ENCODE measurements at regions not wholly inside any gene's neighbourhood (a gene's known extent, or its start where the extent isn't known, plus 50 kb on each side); places are given as distances from the start of the nearest gene placed in this dataset.
"Not testable (repeated sequence)": the region's sequence is repeated elsewhere in the genome, so short reads cannot be mapped to it uniquely, and the experiment has no call there.

- no peaks in the 10 kb centered on the region for H3K36me3 ChIP-seq
- H3K27ac ChIP-seq = no peak overlapping the region
- TF ChIP-seq POLR2AphosphoS5 (IDR thresholded peaks at IDR 0.05) (no peak), POLR2A (IDR thresholded peaks at IDR 0.05) (no peak), CTCF (IDR thresholded peaks at IDR 0.05) (no peak)
- no peak for DNase-seq (ENCODE audit: low spot score in 2 of 2)
- no peaks in the 10 kb centered on the region for H3K9me3 ChIP-seq
- H3K4me1 ChIP-seq = no peaks in the 10 kb centered on the region
- intact Hi-C loops (cut with DNase I; ENCODE audit: low total_unique reads) = no loop called here
- no peak overlapping the region for H3K4me3 ChIP-seq
- H3K27me3 ChIP-seq = peaks cover 0 to 4% of the 10 kb centered on the region in 2 donors
Measured at GRCh38 chr22:22380098-22381030, 128.2 kb downstream of the ZNF280B start.

GRCh38 chr22:22381292-22381691 lies 127.2 kb downstream of the ZNF280B start:
- H3K36me3 ChIP-seq; H3K9me3 ChIP-seq; H3K27ac ChIP-seq; H3K27me3 ChIP-seq; H3K4me3 ChIP-seq; intact Hi-C loops (cut with DNase I; ENCODE audit: low total_unique reads); H3K4me1 ChIP-seq; DNase-seq (ENCODE audit: low spot score in 2 of 2): not testable (repeated sequence)

GRCh38 chr22:22384267-22384666 lies 124.3 kb downstream of the ZNF280B start:
- intact Hi-C loops (cut with DNase I; ENCODE audit: low total_unique reads) = no loop called here

GRCh38 chr22:22384668-22385244 lies 123.8 kb downstream of the ZNF280B start:
- Histone ChIP-seq H3K4me3 (no peak overlapping the region), H3K36me3 (no peaks in the 10 kb centered on the region), H3K27ac (no peak overlapping the region), H3K4me1 (no peaks in the 10 kb centered on the region), H3K9me3 (no peaks in the 10 kb centered on the region), H3K27me3 (peaks cover 0 to 10% of the 10 kb centered on the region in 2 donors)
- no peak for DNase-seq (ENCODE audit: low spot score in 2 of 2)
- intact Hi-C loops (cut with DNase I; ENCODE audit: low total_unique reads) = no loop called here
- TF ChIP-seq POLR2AphosphoS5 (IDR thresholded peaks at IDR 0.05) (no peak), POLR2A (IDR thresholded peaks at IDR 0.05) (no peak), CTCF (IDR thresholded peaks at IDR 0.05) (no peak)

More at GRCh38 chr22:22384267-22384666, 124.3 kb downstream of the ZNF280B start:
- no peaks in the 10 kb centered on the region for H3K36me3 ChIP-seq
- peaks cover 0 to 10% of the 10 kb centered on the region in 2 donors for H3K27me3 ChIP-seq
- H3K4me1 ChIP-seq = no peaks in the 10 kb centered on the region
- no peaks in the 10 kb centered on the region for H3K9me3 ChIP-seq
- DNase-seq (ENCODE audit: low spot score in 2 of 2) = no peak
- H3K27ac ChIP-seq = no peak overlapping the region
- no peak overlapping the region for H3K4me3 ChIP-seq
- TF ChIP-seq POLR2AphosphoS5 (IDR thresholded peaks at IDR 0.05) (no peak), POLR2A (IDR thresholded peaks at IDR 0.05) (no peak), CTCF (IDR thresholded peaks at IDR 0.05) (no peak)

GRCh38 chr22:22386602-22387385 lies 121.7 kb downstream of the ZNF280B start:
- Histone ChIP-seq H3K27me3 (peaks cover 0 to 6% of the 10 kb centered on the region in 2 donors), H3K4me3 (no peak overlapping the region), H3K27ac (no peak overlapping the region), H3K9me3 (no peaks in the 10 kb centered on the region), H3K4me1 (no peaks in the 10 kb centered on the region), H3K36me3 (no peaks in the 10 kb centered on the region)
- TF ChIP-seq POLR2AphosphoS5 (IDR thresholded peaks at IDR 0.05) (no peak), CTCF (IDR thresholded peaks at IDR 0.05) (no peak), POLR2A (IDR thresholded peaks at IDR 0.05) (no peak)
- intact Hi-C loops (cut with DNase I; ENCODE audit: low total_unique reads) = no loop called here
- no peak for DNase-seq (ENCODE audit: low spot score in 2 of 2)

All from breast epithelium (tissue), 4 donors.